Smooth muscle cell (in vitro differentiated cells): ENCODE measurements at regions not wholly inside any gene's neighbourhood (a gene's known extent, or its start where the extent isn't known, plus 50 kb on each side); places are given as distances from the start of the nearest gene placed in this dataset.

Source experiments
- DNase-seq: peaks from one replicate; lab custom pipeline; 2025; ENCODE audit not compliant: unreplicated experiment; lab: John Stamatoyannopoulos, UW
- H2AFZ ChIP-seq: fragments of 200-600 bp; sonication (generic); 2 replicates; pipeline ENCODE4 v1.6.0; 2016; ENCODE audit warnings: antibody characterized with exemption, low read depth, mild to moderate bottlenecking
- H3F3A ChIP-seq: fragments of 200-600 bp; sonication (generic); 2 replicates; pipeline ENCODE4 v1.6.0; 2017; ENCODE audit warnings: antibody characterized with exemption, low read depth
- H3K27ac ChIP-seq: fragments of 200-600 bp; sonication (generic); 2 replicates; pipeline ENCODE4 v1.5.1; 2016; ENCODE audit warnings: low read depth, mild to moderate bottlenecking
- H3K27me3 ChIP-seq: fragments of 200-600 bp; sonication (generic); 2 replicates; pipeline ENCODE4 v1.6.1; 2016; ENCODE audit warnings: low read depth, mild to moderate bottlenecking
- H3K36me3 ChIP-seq: fragments of 200-600 bp; sonication (generic); 2 replicates; pipeline ENCODE4 v1.5.1; 2016; ENCODE audit warnings: low read depth
- H3K4me1 ChIP-seq: fragments of 200-600 bp; sonication (generic); 2 replicates; pipeline ENCODE4 v1.5.1; 2016; ENCODE audit warnings: low read depth
- H3K4me2 ChIP-seq: fragments of 200-600 bp; sonication (generic); 2 replicates; pipeline ENCODE4 v1.6.0; 2016; ENCODE audit warnings: mild to moderate bottlenecking
- H3K4me3 ChIP-seq: fragments of 200-600 bp; sonication (generic); 2 replicates; pipeline ENCODE4 v1.5.1; 2016; ENCODE audit warnings: mild to moderate bottlenecking
- H3K79me2 ChIP-seq: fragments of 200-600 bp; sonication (generic); 2 replicates; pipeline ENCODE4 v1.6.0; 2016; ENCODE audit warnings: low read depth, mild to moderate bottlenecking
- H3K9ac ChIP-seq: fragments of 200-600 bp; sonication (generic); 2 replicates; pipeline ENCODE4 v1.6.0; 2016; ENCODE audit warnings: low read depth
- H3K9me3 ChIP-seq: fragments of 200-600 bp; sonication (generic); replicated peaks from 2 replicates; pipeline ENCODE4 v1.5.1; 2016; ENCODE audit warnings: low read depth
- H4K20me1 ChIP-seq: fragments of 200-600 bp; sonication (generic); 2 replicates; pipeline ENCODE4 v1.6.0; 2016; ENCODE audit warnings: low read depth
- WGBS: methylation state at CpG from one replicate; pipeline ENCODE4 v1.1.7; 2016; ENCODE audit warnings: low lambda C conversion rate; 5-methylcytosine and 5-hydroxymethylcytosine counted together
- TF ChIP-seq, protein P1 (sequence below): fragments of 200-600 bp; sonication (generic); IDR thresholded peaks from 2 replicates; pipeline ENCODE4 v1.5.1; 2017; ENCODE audit warnings: borderline replicate concordance, mild to moderate bottlenecking, antibody characterized with exemption; ENCODE audit not compliant: insufficient read depth, poor library complexity, severe bottlenecking

DNA sequence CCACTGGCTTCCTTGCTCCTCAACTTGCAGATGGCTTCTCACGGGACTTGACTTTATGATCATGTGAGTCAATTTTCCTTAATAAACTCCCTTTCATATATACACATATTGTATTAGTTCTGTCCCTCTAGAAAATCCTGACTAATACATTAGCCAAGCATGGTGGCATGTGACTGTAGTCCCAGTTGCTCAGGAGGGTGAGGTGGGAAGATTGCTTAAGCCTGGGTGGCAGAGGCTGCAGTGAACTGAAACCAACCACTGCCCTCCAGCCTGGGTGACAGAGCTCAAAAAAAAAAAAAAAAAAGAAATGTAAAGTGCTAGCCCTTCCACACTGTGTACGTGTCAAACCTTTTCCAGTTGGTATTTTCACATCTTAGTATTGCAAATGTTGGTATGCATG is 857.0 kb downstream of the LTN1 start:
- no peak overlapping the region for H3K4me2 ChIP-seq
- 89% methylated on average over 2 of the region's 2 CpGs for WGBS

DNA sequence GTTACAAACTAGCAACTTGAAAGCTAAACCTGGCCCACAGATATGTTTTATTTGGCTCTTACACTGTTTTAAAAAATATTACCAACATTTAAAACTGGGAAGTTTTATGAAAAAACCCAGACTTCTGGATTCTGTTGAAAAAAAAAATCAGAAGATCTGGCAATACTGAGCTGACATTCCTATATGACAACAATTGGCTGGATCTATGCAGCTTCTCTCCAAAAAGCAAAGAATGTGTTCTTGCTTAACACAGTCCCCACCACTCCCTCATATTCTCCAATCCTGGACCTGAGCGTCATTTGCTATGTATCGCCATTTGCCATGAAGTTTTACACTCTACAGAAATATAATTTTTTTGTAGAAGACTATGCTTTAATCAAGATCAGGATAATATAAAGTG is 859.6 kb downstream of the LTN1 start:
- Histone ChIP-seq H4K20me1 (no peaks in the 10 kb centered on the region), H3K9me3 (no peaks in the 10 kb centered on the region), H3K79me2 (no peaks in the 10 kb centered on the region), H3K27ac (no peak overlapping the region), H2AFZ (no peak overlapping the region), H3K4me2 (no peak overlapping the region), H3F3A (no peaks in the 10 kb centered on the region), H3K9ac (no peak overlapping the region), H3K27me3 (no peaks in the 10 kb centered on the region), H3K36me3 (no peaks in the 10 kb centered on the region), H3K4me3 (no peak overlapping the region), H3K4me1 (no peaks in the 10 kb centered on the region)
- WGBS, result 100% methylated on average over 2 of the region's 2 CpGs
- TF ChIP-seq, protein P1, sequence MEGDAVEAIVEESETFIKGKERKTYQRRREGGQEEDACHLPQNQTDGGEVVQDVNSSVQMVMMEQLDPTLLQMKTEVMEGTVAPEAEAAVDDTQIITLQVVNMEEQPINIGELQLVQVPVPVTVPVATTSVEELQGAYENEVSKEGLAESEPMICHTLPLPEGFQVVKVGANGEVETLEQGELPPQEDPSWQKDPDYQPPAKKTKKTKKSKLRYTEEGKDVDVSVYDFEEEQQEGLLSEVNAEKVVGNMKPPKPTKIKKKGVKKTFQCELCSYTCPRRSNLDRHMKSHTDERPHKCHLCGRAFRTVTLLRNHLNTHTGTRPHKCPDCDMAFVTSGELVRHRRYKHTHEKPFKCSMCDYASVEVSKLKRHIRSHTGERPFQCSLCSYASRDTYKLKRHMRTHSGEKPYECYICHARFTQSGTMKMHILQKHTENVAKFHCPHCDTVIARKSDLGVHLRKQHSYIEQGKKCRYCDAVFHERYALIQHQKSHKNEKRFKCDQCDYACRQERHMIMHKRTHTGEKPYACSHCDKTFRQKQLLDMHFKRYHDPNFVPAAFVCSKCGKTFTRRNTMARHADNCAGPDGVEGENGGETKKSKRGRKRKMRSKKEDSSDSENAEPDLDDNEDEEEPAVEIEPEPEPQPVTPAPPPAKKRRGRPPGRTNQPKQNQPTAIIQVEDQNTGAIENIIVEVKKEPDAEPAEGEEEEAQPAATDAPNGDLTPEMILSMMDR, result no peak
- DNase-seq, result no peak

More for the DNA sequence above, 857.0 kb downstream of the LTN1 start:
- Histone ChIP-seq H3K79me2 (no peaks in the 10 kb centered on the region), H3K4me1 (no peaks in the 10 kb centered on the region), H3K27me3 (no peaks in the 10 kb centered on the region), H4K20me1 (no peaks in the 10 kb centered on the region), H3K27ac (no peak overlapping the region), H3F3A (no peaks in the 10 kb centered on the region), H2AFZ (no peak overlapping the region), H3K9me3 (no peaks in the 10 kb centered on the region), H3K4me3 (no peak overlapping the region), H3K9ac (no peak overlapping the region), H3K36me3 (no peaks in the 10 kb centered on the region)
- DNase-seq, result no peak
- TF ChIP-seq, protein P1, result no peak

DNA sequence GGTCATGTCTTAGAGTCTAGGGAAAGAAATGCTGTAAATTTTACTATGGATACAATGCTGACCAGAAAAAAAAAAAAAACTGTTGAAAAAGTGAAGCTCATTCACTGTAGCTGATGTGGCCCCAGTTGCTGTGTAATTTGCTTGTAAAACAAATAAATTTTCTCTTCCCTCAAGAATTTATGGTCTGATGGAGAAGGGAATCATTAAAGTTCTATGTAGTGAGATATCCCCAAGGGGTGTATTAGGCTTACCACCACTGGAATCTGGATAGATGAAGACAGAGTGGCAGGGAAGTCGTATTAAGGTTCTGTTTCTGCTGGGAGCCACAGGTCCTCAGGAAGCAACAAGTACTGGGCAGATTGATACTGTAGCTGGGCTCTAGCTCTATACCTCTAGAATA is 860.0 kb downstream of the LTN1 start:
- no peak overlapping the region for H3K9ac ChIP-seq
- H3K79me2 ChIP-seq, result no peaks in the 10 kb centered on the region
- no peaks in the 10 kb centered on the region for H3K4me1 ChIP-seq
- H2AFZ ChIP-seq, result no peak overlapping the region
- H3K27me3 ChIP-seq, result no peaks in the 10 kb centered on the region
- TF ChIP-seq, protein P1, result no peak
- H3K36me3 ChIP-seq, result no peaks in the 10 kb centered on the region
- no peak overlapping the region for H3K27ac ChIP-seq
- no peak overlapping the region for H3K4me2 ChIP-seq
- no peak overlapping the region for H3K4me3 ChIP-seq
- H4K20me1 ChIP-seq, result no peaks in the 10 kb centered on the region
- DNase-seq, result no peak
- WGBS, result 76% methylated on average over 1 of the region's 1 CpG
- no peaks in the 10 kb centered on the region for H3K9me3 ChIP-seq
- no peaks in the 10 kb centered on the region for H3F3A ChIP-seq

DNA sequence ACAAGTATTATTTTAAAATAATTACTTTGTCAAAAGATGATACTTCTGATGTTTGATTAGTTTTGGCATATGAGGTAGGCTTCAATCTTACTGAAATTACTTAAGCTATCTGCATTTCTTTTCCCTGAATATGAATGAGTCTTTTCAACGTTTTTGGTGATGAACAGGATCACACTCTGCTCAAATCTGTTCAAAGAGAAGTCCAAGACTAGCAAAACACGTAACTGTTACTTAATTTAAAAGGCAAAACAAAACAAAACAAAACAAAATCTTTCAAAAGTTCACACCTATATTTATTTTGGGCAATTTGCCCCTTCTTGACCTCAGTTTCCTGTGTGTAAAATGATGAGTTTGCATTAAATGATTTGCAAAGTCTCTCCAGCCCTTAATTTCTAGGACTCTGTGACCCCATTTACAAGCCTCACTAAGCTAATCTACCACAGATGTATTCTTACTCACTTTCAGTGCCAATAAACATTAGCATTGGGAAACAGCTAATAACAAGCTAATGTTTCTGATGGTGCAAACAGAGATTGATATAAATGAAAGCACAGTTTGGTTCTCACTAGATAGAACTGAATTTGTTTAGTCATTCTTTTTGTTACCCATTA is 865.4 kb downstream of the LTN1 start:
- no peak overlapping the region for H3K4me3 ChIP-seq
- H3F3A ChIP-seq, result no peaks in the 10 kb centered on the region
- TF ChIP-seq, protein P1, result no peak
- no peak overlapping the region for H3K4me2 ChIP-seq
- 77% methylated on average over 2 of the region's 2 CpGs for WGBS
- no peaks in the 10 kb centered on the region for H3K79me2 ChIP-seq
- no peaks in the 10 kb centered on the region for H3K36me3 ChIP-seq
- no peak overlapping the region for H3K27ac ChIP-seq
- no peak overlapping the region for H3K9ac ChIP-seq
- no peaks in the 10 kb centered on the region for H3K4me1 ChIP-seq
- no peak for DNase-seq
- no peaks in the 10 kb centered on the region for H4K20me1 ChIP-seq
- H3K27me3 ChIP-seq, result no peaks in the 10 kb centered on the region
- H3K9me3 ChIP-seq, result no peaks in the 10 kb centered on the region
- peak overlapping the region; percentile 41 for H2AFZ ChIP-seq
